ENCODE measurements at regions not wholly inside any gene's neighbourhood (a gene's known extent, or its start where the extent isn't known, plus 50 kb on each side); places are given as distances from the start of the nearest gene placed in this dataset.

GRCh38 chr13:44762911-44763310, 186.8 kb upstream of the TSC22D1 start:
- DNase-seq, result no peak
- in situ Hi-C loops (cut with MboI; ENCODE audit: low pct_unique_long_range_greater_than_20kb, low sequenced_read_pairs), result no loop called here

GRCh38 chr13:44760434-44760833, 184.3 kb upstream of the TSC22D1 start:
- in situ Hi-C loops (cut with MboI; ENCODE audit: low pct_unique_long_range_greater_than_20kb, low sequenced_read_pairs), result no loop called here
- DNase-seq, result no peak

- no peak for DNase-seq
- in situ Hi-C loops (cut with MboI; ENCODE audit: low pct_unique_long_range_greater_than_20kb, low sequenced_read_pairs), result no loop called here
These were observed 183.5 kb upstream of the TSC22D1 start for GRCh38 chr13:44759384-44760360.

- in situ Hi-C loops (cut with MboI; ENCODE audit: low pct_unique_long_range_greater_than_20kb, low sequenced_read_pairs), result no loop called here
- no peak for DNase-seq
These were observed 182.7 kb upstream of the TSC22D1 start for GRCh38 chr13:44758630-44759383.

- DNase-seq, result no peak
- in situ Hi-C loops (cut with MboI; ENCODE audit: low pct_unique_long_range_greater_than_20kb, low sequenced_read_pairs), result no loop called here
These were observed 181.5 kb upstream of the TSC22D1 start for GRCh38 chr13:44757671-44758070.

GRCh38 chr13:44756276-44756810, 180.2 kb upstream of the TSC22D1 start:
- in situ Hi-C loops (cut with MboI; ENCODE audit: low pct_unique_long_range_greater_than_20kb, low sequenced_read_pairs), result no loop called here

GRCh38 chr13:44755872-44756271, 179.7 kb upstream of the TSC22D1 start:
- in situ Hi-C loops (cut with MboI; ENCODE audit: low pct_unique_long_range_greater_than_20kb, low sequenced_read_pairs), result no loop called here
- DNase-seq, result no peak

More at GRCh38 chr13:44756276-44756810, 180.2 kb upstream of the TSC22D1 start:
- no peak for DNase-seq

GRCh38 chr13:44752164-44752563, 176.0 kb upstream of the TSC22D1 start:
- in situ Hi-C loops (cut with MboI; ENCODE audit: low pct_unique_long_range_greater_than_20kb, low sequenced_read_pairs), result no loop called here
- DNase-seq, result no peak

GRCh38 chr13:44750630-44751029, 174.5 kb upstream of the TSC22D1 start:
- in situ Hi-C loops (cut with MboI; ENCODE audit: low pct_unique_long_range_greater_than_20kb, low sequenced_read_pairs), result no loop called here
- no peak for DNase-seq

GRCh38 chr13:44749906-44750305, 173.8 kb upstream of the TSC22D1 start:
- in situ Hi-C loops (cut with MboI; ENCODE audit: low pct_unique_long_range_greater_than_20kb, low sequenced_read_pairs), result no loop called here
- DNase-seq, result no peak

- DNase-seq, result no peak
- in situ Hi-C loops (cut with MboI; ENCODE audit: low pct_unique_long_range_greater_than_20kb, low sequenced_read_pairs), result no loop called here
These were observed 172.3 kb upstream of the TSC22D1 start for GRCh38 chr13:44748439-44748838.

GRCh38 chr13:44747179-44747578, 171.0 kb upstream of the TSC22D1 start:
- in situ Hi-C loops (cut with MboI; ENCODE audit: low pct_unique_long_range_greater_than_20kb, low sequenced_read_pairs), result no loop called here
- DNase-seq, result no peak

- in situ Hi-C loops (cut with MboI; ENCODE audit: low pct_unique_long_range_greater_than_20kb, low sequenced_read_pairs), result no loop called here
- no peak for DNase-seq
These were observed 170.6 kb upstream of the TSC22D1 start for GRCh38 chr13:44746690-44747089.

GRCh38 chr13:44744880-44745633, 168.9 kb upstream of the TSC22D1 start:
- in situ Hi-C loops (cut with MboI; ENCODE audit: low pct_unique_long_range_greater_than_20kb, low sequenced_read_pairs), result no loop called here
- DNase-seq, result no peak

- no peak for DNase-seq
- in situ Hi-C loops (cut with MboI; ENCODE audit: low pct_unique_long_range_greater_than_20kb, low sequenced_read_pairs), result no loop called here
These were observed 163.4 kb upstream of the TSC22D1 start for GRCh38 chr13:44739539-44739938.

- no peak for DNase-seq
- in situ Hi-C loops (cut with MboI; ENCODE audit: low pct_unique_long_range_greater_than_20kb, low sequenced_read_pairs), result no loop called here
These were observed 163.0 kb upstream of the TSC22D1 start for GRCh38 chr13:44739120-44739519.

GRCh38 chr13:44738463-44738862, 162.3 kb upstream of the TSC22D1 start:
- no peak for DNase-seq
- in situ Hi-C loops (cut with MboI; ENCODE audit: low pct_unique_long_range_greater_than_20kb, low sequenced_read_pairs), result no loop called here

- DNase-seq, result no peak
- in situ Hi-C loops (cut with MboI; ENCODE audit: low pct_unique_long_range_greater_than_20kb, low sequenced_read_pairs), result no loop called here
These were observed 159.7 kb upstream of the TSC22D1 start for GRCh38 chr13:44735806-44736205.

GRCh38 chr13:44734201-44734707, 158.1 kb upstream of the TSC22D1 start:
- in situ Hi-C loops (cut with MboI; ENCODE audit: low pct_unique_long_range_greater_than_20kb, low sequenced_read_pairs), result no loop called here
- DNase-seq, result no peak
